Aorta (tissue), 5 donors: ENCODE measurements at regions not wholly inside any gene's neighbourhood (a gene's known extent, or its start where the extent isn't known, plus 50 kb on each side); places are given as distances from the start of the nearest gene placed in this dataset.

Experiments used
- ATAC-seq: fragments of 200-7000 bp; cut with Tn5 transposase; one replicate; pipeline ENCODE4 v1.9.1; 2022; ENCODE audit warnings: moderate library complexity; ENCODE audit not compliant: low FRiP score
- DNase-seq, 2 donors: peaks; one replicate each; pipeline ENCODE4 v3.0.0-alpha.2; 2020
- H3K27ac ChIP-seq, 2 donors: one replicate each; pipeline ENCODE4 v1.5.1; 2013; ENCODE audit warnings: low read length in 2 of 2, mild to moderate bottlenecking in 2 of 2, moderate library complexity in 2 of 2, control low read depth in 1 of 2, inconsistent platforms in 1 of 2, low read depth in 1 of 2
- H3K27me3 ChIP-seq, 2 donors: one replicate each; pipeline ENCODE4 v1.6.1; 2013; ENCODE audit warnings: control low read depth in 1 of 2, low read length in 1 of 2, mild to moderate bottlenecking in 1 of 2, moderate library complexity in 1 of 2; ENCODE audit not compliant: insufficient read depth in 2 of 2, control insufficient read depth in 1 of 2
- H3K36me3 ChIP-seq, 2 donors: one replicate each; pipeline ENCODE4 v1.6.1; 2013; ENCODE audit warnings: control low read depth in 1 of 2, low read length in 1 of 2, mild to moderate bottlenecking in 1 of 2; ENCODE audit not compliant: insufficient read depth in 2 of 2, control insufficient read depth in 1 of 2
- H3K4me1 ChIP-seq, 2 donors: one replicate each; pipeline ENCODE4 v1.6.1; 2013; ENCODE audit warnings: low read length in 2 of 2, control low read depth in 1 of 2, mild to moderate bottlenecking in 1 of 2, moderate library complexity in 1 of 2; ENCODE audit not compliant: insufficient read depth in 2 of 2, control insufficient read depth in 1 of 2
- H3K4me3 ChIP-seq, 2 donors: one replicate each; pipeline ENCODE4 v1.5.1; 2013; ENCODE audit warnings: low read length in 2 of 2, control low read depth in 1 of 2, mild to moderate bottlenecking in 1 of 2
- H3K9me3 ChIP-seq: one replicate; pipeline ENCODE4 v1.6.1; 2013; ENCODE audit warnings: mild to moderate bottlenecking, low read length; ENCODE audit not compliant: control insufficient read depth
- WGBS, 2 donors: extraction: QIAGEN DNeasy Blood & Tissue Kit; methylation state at CpG; one replicate each; pipeline ENCODE4 v1.1.7; 2013; 5-methylcytosine and 5-hydroxymethylcytosine counted together
- intact Hi-C, 2 donors: fragments of 100-400 bp; cut with DNase I; formaldehyde crosslinking; loops; one replicate each; pipeline versions ENCODE4 v1.14.2 to v1.15.0; 2022
- donor health status: healthy with polysubstance abuse.
- donor health status: Bipolar disorder and iron deficiency.
- donor health status: DM: no; HTN: no; CAD: no.
- donor health status: DM: no; HTN: no; CAD: no.
- donor health status: DM: yes; HTN: yes; CAD: no.

- intact Hi-C loops = no loop called here
- Histone ChIP-seq H3K27me3 (no peaks in the 10 kb centered on the region), H3K4me1 (no peaks in the 10 kb centered on the region), H3K27ac (no peak overlapping the region), H3K4me3 (no peak overlapping the region), H3K36me3 (no peaks in the 10 kb centered on the region), H3K9me3 (peaks cover 1% of the 10 kb centered on the region)
- DNase-seq (no peak), ATAC-seq (no peak)
Measured at GRCh38 chr2:187213798-187214197, 234.3 kb downstream of the CALCRL start.

- WGBS, 2 donors = 61 to 73% methylated on average over 3 of the region's 3 CpGs
- DNase-seq (no peak), ATAC-seq (no peak)
- Histone ChIP-seq H3K27ac (no peak overlapping the region), H3K4me3 (no peak overlapping the region), H3K9me3 (no peaks in the 10 kb centered on the region), H3K4me1 (no peaks in the 10 kb centered on the region), H3K36me3 (no peaks in the 10 kb centered on the region), H3K27me3 (no peaks in the 10 kb centered on the region)
- intact Hi-C loops = no loop called here
Measured at GRCh38 chr2:187210726-187211125, 237.3 kb downstream of the CALCRL start.

- no peaks in the 10 kb centered on the region for H3K27me3 ChIP-seq
- WGBS, 2 donors = 94 to 96% methylated on average over 3 of the region's 3 CpGs
- no peaks in the 10 kb centered on the region for H3K36me3 ChIP-seq
- DNase-seq (no peak), ATAC-seq (peak; percentile 46)
- H3K9me3 ChIP-seq = peaks cover under 1% of the 10 kb centered on the region
- H3K4me3 ChIP-seq = no peak overlapping the region
- intact Hi-C loops = no loop called here
- H3K4me1 ChIP-seq = no peaks in the 10 kb centered on the region
- no peak overlapping the region for H3K27ac ChIP-seq
Measured at GRCh38 chr2:187208199-187208785, 239.8 kb downstream of the CALCRL start.

- 81 to 85% methylated on average over 2 of the region's 2 CpGs for WGBS, 2 donors
- no peak overlapping the region for H3K4me3 ChIP-seq
Measured at GRCh38 chr2:187207126-187207525, 240.9 kb downstream of the CALCRL start.

GRCh38 chr2:187206471-187206870 lies 241.6 kb downstream of the CALCRL start:
- intact Hi-C loops = no loop called here
- 43 to 56% methylated on average over 1 of the region's 1 CpG for WGBS, 2 donors
- no peak overlapping the region for H3K4me3 ChIP-seq
- no peak for DNase-seq
- H3K4me1 ChIP-seq = no peaks in the 10 kb centered on the region
- no peak overlapping the region for H3K27ac ChIP-seq
- H3K36me3 ChIP-seq = no peaks in the 10 kb centered on the region
- peaks cover 2% of the 10 kb centered on the region for H3K9me3 ChIP-seq
- ATAC-seq = no peak
- no peaks in the 10 kb centered on the region for H3K27me3 ChIP-seq

More at GRCh38 chr2:187207126-187207525, 240.9 kb downstream of the CALCRL start:
- intact Hi-C loops = no loop called here
- no peaks in the 10 kb centered on the region for H3K36me3 ChIP-seq
- no peak overlapping the region for H3K27ac ChIP-seq
- no peaks in the 10 kb centered on the region for H3K4me1 ChIP-seq
- ATAC-seq (no peak), DNase-seq (no peak)
- H3K27me3 ChIP-seq = no peaks in the 10 kb centered on the region
- peaks cover 2% of the 10 kb centered on the region for H3K9me3 ChIP-seq

- Histone ChIP-seq H3K4me1 (no peaks in the 10 kb centered on the region), H3K27me3 (no peaks in the 10 kb centered on the region), H3K4me3 (no peak overlapping the region), H3K9me3 (peaks cover 2% of the 10 kb centered on the region), H3K27ac (no peak overlapping the region), H3K36me3 (no peaks in the 10 kb centered on the region)
- intact Hi-C loops = no loop called here
- DNase-seq = no peak
- 76 to 80% methylated on average over 4 of the region's 4 CpGs for WGBS, 2 donors
- ATAC-seq = no peak
Measured at GRCh38 chr2:187206071-187206470, 242.0 kb downstream of the CALCRL start.

GRCh38 chr2:187198136-187198535 lies 249.9 kb downstream of the CALCRL start:
- no peaks in the 10 kb centered on the region for H3K27me3 ChIP-seq
- no peak overlapping the region for H3K4me3 ChIP-seq
- intact Hi-C loops = no loop called here
- H3K9me3 ChIP-seq = no peaks in the 10 kb centered on the region
- no peak overlapping the region for H3K27ac ChIP-seq
- ATAC-seq = no peak
- H3K36me3 ChIP-seq = no peaks in the 10 kb centered on the region
- no peaks in the 10 kb centered on the region for H3K4me1 ChIP-seq
- no peak for DNase-seq

- intact Hi-C loops = no loop called here
- H3K27ac ChIP-seq = no peak overlapping the region
- DNase-seq (no peak), ATAC-seq (no peak)
- no peaks in the 10 kb centered on the region for H3K36me3 ChIP-seq
- H3K9me3 ChIP-seq = no peaks in the 10 kb centered on the region
- H3K4me3 ChIP-seq = no peak overlapping the region
- no peaks in the 10 kb centered on the region for H3K4me1 ChIP-seq
- H3K27me3 ChIP-seq = no peaks in the 10 kb centered on the region
Measured at GRCh38 chr2:187194049-187194448, 254.0 kb downstream of the CALCRL start.

- Histone ChIP-seq H3K27me3 (no peaks in the 10 kb centered on the region), H3K36me3 (no peaks in the 10 kb centered on the region), H3K4me3 (no peak overlapping the region), H3K9me3 (no peaks in the 10 kb centered on the region), H3K4me1 (no peaks in the 10 kb centered on the region), H3K27ac (no peak overlapping the region)
- WGBS, 2 donors = 29 to 30% methylated on average over 4 of the region's 4 CpGs
- intact Hi-C loops = no loop called here
- DNase-seq (no peak), ATAC-seq (no peak)
Measured at GRCh38 chr2:187188783-187189631, 259.0 kb downstream of the CALCRL start.
